HG02678 (cell line): ENCODE measurements at regions not wholly inside any gene's neighbourhood (a gene's known extent, or its start where the extent isn't known, plus 50 kb on each side); places are given as distances from the start of the nearest gene placed in this dataset.
"Not testable (repeated sequence)": the region's sequence is repeated elsewhere in the genome, so short reads cannot be mapped to it uniquely, and the experiment has no call there.

Experiments
- ATAC-seq: cut with Tn5 transposase; IDR thresholded peaks from one replicate; pipeline ENCODE4 v1.9.1; 2021; ENCODE audit warnings: mild to moderate bottlenecking, moderate library complexity; ENCODE audit not compliant: unreplicated experiment

DNA sequence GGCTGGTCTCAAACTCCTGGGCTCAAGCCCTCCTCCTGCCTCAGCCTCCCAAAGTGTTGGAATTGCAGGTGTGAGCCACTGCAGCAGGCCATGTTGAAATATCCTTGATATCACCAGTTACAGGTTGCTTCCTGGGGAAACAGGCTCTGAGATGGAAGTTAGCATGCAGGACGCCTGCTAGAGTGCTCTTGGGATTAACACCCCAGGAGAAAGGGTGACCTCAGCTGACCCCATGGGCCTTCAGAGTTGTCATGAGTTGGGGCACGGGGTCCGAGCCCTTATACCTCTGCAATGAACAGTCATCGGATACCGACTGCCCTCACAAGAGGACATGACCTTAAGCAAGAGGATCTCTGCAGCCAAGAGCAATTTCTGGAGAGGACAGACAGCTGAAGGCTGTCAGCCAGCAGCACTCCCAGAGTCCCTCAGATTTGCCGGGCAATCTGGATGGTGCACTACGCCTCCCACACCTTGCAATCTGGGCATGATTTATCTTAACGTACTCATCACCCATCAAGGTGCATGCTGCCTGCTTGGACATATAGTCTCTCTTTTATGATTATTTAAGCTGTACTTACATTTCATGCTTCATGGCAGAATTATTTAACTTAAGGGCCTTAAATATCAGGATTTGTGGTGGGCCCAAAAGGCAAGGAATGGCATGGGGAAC is 134.6 kb downstream of the ADSS2 start:
- ATAC-seq = no peak

DNA sequence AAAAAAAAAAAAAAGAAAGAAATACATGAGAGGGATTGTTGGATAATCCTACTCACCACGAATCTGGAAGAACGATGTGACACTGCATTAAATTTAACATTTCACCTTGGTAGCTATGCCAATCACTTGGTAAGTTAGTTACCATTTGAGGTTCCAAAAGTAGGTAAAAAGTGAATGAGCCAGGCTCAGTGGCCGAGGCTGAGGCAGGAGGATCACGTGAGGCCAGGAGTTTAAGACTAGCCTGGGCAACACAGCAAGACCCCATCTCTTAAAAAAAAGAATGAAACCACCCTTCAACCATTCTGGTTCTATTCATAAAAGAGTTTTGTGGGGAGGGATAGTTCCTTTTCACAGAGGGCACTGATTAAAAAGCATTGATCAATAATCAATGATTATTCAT is 133.6 kb downstream of the ADSS2 start:
- ATAC-seq = no peak

DNA sequence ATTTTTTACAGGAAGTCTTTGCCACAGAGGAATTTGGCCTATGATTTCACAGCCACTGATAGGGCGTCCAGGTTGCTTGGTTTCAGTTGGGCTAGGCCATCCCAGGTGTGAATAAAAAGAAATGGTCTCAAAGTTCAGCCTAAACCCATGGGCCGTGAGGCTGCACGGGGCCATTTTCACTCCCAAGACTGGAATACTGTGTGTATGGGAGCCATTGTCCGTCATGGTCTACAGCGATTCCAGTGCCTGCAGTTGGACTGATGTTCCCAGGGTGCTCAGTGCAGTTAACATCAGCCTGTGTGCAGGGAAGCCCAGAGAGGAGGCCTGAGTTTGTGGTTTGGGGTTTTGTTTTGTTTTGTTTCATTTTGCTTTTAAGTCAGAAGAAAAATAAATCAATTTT is 133.2 kb downstream of the ADSS2 start:
- ATAC-seq = peak; percentile 30

DNA sequence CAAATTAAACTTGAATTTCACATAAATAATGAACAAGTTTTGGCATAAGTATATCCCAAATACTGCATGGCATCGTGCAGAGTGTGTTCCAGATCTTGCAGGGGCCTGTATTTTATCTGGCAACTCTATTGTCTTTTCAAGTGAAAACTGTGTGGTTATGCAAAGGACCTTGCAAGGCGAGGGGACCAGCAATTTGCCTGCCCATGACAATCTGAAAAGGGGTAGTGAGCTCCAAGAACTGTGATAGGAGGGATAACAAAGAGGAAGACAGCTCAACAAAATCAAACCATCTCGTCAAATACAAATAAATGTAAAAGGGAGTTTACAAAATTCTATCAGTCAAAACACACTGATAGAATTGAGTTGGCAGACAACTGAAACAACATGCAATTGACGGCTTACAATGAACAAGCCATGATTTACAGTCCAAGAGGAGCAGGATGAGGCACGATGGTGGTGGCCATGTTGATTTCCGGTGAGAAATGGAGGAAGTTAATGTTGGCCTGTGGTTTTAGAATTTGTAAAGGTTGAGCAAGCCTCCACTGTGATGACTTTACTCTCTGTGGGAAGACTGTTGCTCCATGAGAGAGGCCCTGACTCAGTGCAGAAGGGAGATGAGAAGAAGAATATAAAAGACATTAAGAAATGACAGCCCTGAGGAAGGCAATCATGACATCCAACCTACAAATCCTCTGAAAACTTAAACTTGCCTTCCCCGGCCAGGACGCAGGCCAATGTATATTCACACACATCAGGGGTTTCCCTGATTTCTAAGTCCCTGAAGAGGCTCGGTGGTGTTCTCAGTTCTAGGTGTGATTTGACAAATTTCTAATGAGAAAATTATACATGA is 132.2 kb downstream of the ADSS2 start:
- peak; percentile 74 for ATAC-seq

- ATAC-seq = no peak
Measured at GRCh38 chr1:244322181-244322580, 129.5 kb downstream of the ADSS2 start.

DNA sequence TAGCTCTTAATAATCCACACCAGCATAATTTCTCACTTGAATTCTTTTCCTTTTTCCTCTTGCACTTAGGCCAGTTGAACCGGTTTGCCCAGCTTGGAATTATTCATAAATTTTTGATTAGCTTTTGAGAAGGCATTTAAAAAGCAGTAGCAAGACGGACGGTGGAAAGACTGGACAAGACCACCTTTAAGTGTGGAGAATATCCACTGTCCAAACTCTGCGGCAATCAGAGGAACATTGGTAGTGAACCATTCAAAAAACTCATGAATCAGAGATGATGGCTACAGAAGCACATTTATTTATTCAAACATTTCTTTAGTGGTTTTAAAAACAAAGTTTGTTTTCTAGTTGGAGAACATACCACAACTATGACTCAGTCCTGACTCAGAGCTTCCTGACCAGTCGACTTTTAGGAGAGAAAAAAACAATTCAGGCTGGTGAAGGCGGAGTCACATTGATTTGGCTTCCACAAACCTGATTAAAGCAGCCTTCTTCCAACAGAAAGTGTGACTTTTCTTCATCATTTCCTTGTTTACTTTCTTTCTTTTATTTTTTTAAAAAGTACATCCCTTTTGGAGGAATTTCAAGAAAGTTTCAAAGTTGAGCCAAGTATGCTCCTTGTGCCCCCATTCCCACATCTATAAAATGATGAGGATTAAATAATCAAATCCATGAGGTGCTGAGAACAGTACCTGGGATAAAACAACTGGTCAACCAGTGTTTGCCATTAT is 128.8 kb downstream of the ADSS2 start:
- no peak for ATAC-seq

DNA sequence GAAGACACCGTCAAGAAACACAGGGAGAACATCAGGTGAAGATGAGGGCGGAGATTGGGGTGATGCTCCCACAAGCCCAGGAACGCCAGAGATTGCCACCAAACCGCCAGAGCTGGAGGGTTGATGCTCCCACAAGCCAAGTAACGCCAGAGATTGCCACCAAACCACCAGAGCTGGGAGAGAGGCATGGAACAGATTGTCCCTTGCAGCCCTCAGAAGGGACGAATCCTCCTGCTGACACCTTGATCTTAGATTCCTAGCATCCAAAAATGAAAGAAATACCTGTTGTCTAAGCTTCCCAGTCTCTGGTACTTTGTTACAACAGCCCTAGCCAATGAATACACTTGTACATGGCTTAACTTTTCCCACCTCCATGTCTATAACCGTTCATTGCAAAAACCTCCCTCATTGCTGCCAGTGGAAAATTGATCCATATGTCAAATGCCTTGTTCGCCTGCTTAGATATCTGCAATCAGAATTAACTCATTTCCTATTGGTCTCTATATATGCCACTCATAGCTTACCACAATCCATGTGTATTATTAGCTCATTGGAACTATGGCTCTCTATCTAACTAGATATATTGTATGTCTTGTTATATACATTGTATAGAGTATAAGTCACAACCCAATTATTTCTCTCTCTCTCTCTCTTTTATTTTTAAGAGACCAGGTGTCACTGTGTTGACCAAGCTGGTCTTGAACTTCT is 127.4 kb downstream of the ADSS2 start:
- peak; percentile 1 for ATAC-seq

DNA sequence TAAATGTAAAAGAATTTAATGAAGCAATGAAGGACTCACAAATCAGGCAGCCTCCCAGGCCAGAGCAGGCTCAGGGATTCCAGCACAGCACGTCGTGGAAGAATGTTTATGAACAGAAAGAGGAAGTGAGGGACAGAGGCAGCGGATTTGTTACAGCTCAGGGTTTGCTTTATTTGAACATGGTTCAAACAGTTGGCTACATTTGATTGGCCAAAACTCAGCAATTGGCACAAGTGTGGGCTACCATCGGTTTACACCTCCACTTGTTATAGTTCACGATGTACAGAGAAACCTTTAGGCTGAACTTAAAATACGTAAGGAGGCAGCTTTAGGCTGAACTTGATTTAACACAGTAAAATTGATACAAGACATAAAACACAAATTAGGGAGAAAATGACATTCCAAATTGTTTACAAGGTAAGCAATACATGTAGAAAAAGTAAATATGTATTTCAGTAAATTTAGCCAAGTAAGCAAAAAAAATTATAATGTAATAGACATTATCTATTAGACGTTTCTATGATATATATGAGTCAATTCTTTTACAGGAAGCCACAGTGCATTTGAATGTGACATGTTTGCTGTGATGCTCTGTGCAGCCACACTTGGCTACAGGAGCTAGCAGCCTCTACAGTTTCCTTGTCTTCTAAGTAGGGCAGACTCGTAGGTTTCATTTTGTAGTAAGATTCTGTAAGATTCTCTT is 126.5 kb downstream of the ADSS2 start:
- ATAC-seq = peak; percentile 82

- no peak for ATAC-seq
Measured at GRCh38 chr1:244326757-244327156, 125.0 kb downstream of the ADSS2 start.

DNA sequence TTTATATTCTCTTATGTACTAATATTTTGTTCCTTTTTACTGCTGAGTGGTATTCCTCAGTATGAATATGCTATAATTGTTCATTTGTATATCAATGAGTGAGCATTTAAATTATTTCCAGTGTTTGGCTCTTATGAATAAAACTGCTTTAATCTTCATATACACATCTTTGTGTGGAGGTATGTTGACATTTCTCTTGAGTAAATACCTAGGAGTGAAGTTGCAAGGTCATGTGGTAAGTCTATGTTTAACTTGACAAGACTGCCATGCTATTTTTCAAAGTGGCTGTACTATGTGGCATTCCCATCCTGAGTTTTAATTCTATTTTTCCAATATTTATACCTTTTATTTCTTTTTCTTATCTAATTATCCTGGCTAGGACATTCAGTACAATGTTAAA is 124.2 kb downstream of the ADSS2 start:
- no peak for ATAC-seq

GRCh38 chr1:244328476-244328875 is 123.2 kb downstream of the ADSS2 start:
- no peak for ATAC-seq

GRCh38 chr1:244329591-244330317 is 122.0 kb downstream of the ADSS2 start:
- no peak for ATAC-seq

DNA sequence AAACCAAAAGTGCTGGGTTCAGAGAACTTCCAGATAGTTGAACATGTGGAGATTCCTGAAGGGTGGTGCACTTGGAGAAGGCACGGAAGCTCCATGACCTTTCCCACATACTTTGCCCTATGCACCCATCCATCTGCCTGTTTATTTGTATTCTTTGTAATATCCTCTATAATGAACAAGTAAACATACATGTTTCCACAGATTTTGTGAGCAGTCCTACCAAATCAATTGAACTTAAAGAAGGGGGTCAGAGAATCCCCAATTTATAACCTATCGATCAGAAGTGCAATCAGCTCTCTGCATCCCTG is 121.4 kb downstream of the ADSS2 start:
- ATAC-seq = no peak

- not testable (repeated sequence) for ATAC-seq
Measured at GRCh38 chr1:244332761-244333160, 118.9 kb downstream of the ADSS2 start.

GRCh38 chr1:244334315-244334714 is 117.4 kb downstream of the ADSS2 start:
- not testable (repeated sequence) for ATAC-seq

GRCh38 chr1:244334842-244335241 is 116.9 kb downstream of the ADSS2 start:
- not testable (repeated sequence) for ATAC-seq

GRCh38 chr1:244335456-244335855 is 116.3 kb downstream of the ADSS2 start:
- no peak for ATAC-seq

DNA sequence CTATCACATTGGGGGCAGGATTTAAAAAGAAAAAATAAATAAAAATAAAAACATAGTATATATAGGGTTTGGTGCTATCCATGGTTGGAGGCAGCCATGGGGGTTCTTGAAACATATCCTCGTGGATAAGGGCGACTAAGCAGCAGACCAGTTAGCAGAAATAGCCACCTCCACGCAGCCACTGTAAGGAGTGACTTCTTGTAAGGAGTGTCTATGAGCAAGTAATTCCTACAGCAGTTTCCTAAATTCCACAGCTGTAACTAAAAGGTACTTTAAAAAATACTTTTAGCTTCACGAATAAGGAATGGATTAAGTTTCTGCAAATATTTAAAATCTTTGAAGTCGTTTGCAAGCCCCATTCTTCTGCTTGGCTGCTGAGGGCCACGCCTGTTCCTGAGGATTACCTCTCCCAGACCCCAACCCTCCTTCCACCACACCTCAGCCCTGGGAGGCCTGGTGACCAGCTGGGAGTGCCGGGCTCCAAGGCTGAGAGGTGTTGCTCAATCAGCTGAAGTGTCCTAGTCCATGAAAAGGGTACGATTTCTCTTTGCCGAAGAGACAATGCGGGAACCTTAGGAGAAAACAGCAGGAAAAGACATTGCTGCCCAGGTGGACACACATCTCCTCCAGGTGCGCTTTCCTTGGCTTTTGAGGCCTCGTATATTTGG is 115.3 kb downstream of the ADSS2 start:
- no peak for ATAC-seq

DNA sequence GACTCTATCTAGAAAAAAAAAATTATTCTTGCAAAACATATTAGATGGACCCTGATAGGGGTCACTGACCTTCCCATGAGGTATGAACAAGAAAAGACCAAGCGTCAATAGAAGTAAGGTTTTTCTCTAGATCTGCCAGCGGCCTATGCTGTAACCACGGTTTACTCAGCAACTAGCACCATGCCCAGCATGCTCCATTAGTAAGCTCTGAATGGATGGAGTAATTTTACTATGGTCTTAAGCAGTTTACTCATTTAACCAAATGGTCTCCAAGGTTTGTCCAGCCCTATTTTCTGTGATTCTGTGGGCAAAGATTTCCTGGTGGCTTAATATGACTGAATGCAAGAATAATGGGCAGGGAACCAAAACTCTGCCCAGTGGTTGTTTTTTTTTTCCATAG is 113.9 kb downstream of the ADSS2 start:
- ATAC-seq = no peak
